Endodermal cell (in vitro differentiated cells): ENCODE measurements at regions not wholly inside any gene's neighbourhood (a gene's known extent, or its start where the extent isn't known, plus 50 kb on each side); places are given as distances from the start of the nearest gene placed in this dataset.

ENCODE experiments used
- DNase-seq: peaks from one replicate; pipeline ENCODE4 v3.0.0-alpha.2; 2017
- H3K27ac ChIP-seq: 2 replicates; pipeline ENCODE4 v1.5.1; 2013; ENCODE audit warnings: mild to moderate bottlenecking, low read depth, low read length, moderate library complexity
- H3K27me3 ChIP-seq: 2 replicates; pipeline ENCODE4 v1.6.1; 2013; ENCODE audit warnings: mild to moderate bottlenecking, low read length, moderate library complexity; ENCODE audit not compliant: insufficient read depth, control insufficient read depth, poor library complexity, severe bottlenecking
- H3K36me3 ChIP-seq: 2 replicates; pipeline ENCODE4 v1.7.0; 2013; ENCODE audit warnings: mild to moderate bottlenecking, low read length, moderate library complexity; ENCODE audit not compliant: control insufficient read depth, insufficient read depth
- H3K4me1 ChIP-seq: one replicate; pipeline ENCODE4 v1.7.0; 2013; ENCODE audit warnings: low read length; ENCODE audit not compliant: control insufficient read depth, insufficient read depth
- H3K4me3 ChIP-seq: 2 replicates; pipeline ENCODE4 v1.5.1; 2013; ENCODE audit warnings: mild to moderate bottlenecking, low read length, moderate library complexity
- H3K9ac ChIP-seq: 2 replicates; pipeline ENCODE4 v1.6.1; 2013; ENCODE audit warnings: mild to moderate bottlenecking, low read length, moderate library complexity; ENCODE audit not compliant: poor library complexity, severe bottlenecking; ENCODE audit errors: extremely low read depth
- H3K9me3 ChIP-seq: 2 replicates; pipeline ENCODE4 v1.6.1; 2013; ENCODE audit warnings: mild to moderate bottlenecking, low read length, moderate library complexity; ENCODE audit not compliant: control insufficient read depth
- H3K27ac Mint-ChIP-seq: 2 replicates; pipeline ENCODE4 v1.8.0; 2020; ENCODE audit warnings: mixed read lengths
- H3K27me3 Mint-ChIP-seq: 2 replicates; pipeline ENCODE4 v1.8.0; 2021; ENCODE audit warnings: mild to moderate bottlenecking, mixed read lengths; ENCODE audit not compliant: insufficient read depth
- H3K36me3 Mint-ChIP-seq: 2 replicates; pipeline ENCODE4 v1.8.0; 2020; ENCODE audit warnings: low read depth, mixed read lengths
- H3K4me1 Mint-ChIP-seq: 2 replicates; pipeline ENCODE4 v1.8.0; 2020; ENCODE audit warnings: mixed read lengths
- H3K4me3 Mint-ChIP-seq: 2 replicates; pipeline ENCODE4 v1.8.0; 2020; ENCODE audit warnings: mild to moderate bottlenecking, moderate library complexity, mixed read lengths
- H3K9me3 Mint-ChIP-seq: 2 replicates; pipeline ENCODE4 v1.8.0; 2020; ENCODE audit warnings: mild to moderate bottlenecking, mixed read lengths
- CTCF ChIP-seq: fragments of 200-600 bp; sonication (generic); conservative IDR thresholded peaks from 2 replicates; pipeline ENCODE4 v1.5.0; 2021; ENCODE audit warnings: antibody characterized with exemption, mild to moderate bottlenecking
- WGBS, 2 experiments: methylation state at CpG; one replicate each; pipeline versions ENCODE4 v1.1.5 to v1.1.7; 2013; ENCODE audit warnings: missing lambda C conversion rate in 2 of 2, mixed read lengths in 1 of 2; ENCODE audit not compliant: insufficient coverage in 1 of 2, insufficient read length in 1 of 2; 5-methylcytosine and 5-hydroxymethylcytosine counted together

- no peak for DNase-seq
- Mint-ChIP-seq H3K36me3 (no peaks in the 10 kb centered on the region), H3K4me1 (peaks cover 38% of the 10 kb centered on the region), H3K27ac (no peak overlapping the region), H3K4me3 (no peak overlapping the region), H3K9me3 (no peaks in the 10 kb centered on the region), H3K27me3 (peaks cover under 1% of the 10 kb centered on the region)
- no peaks in the 10 kb centered on the region for H3K9me3 ChIP-seq
- no peak for TF ChIP-seq CTCF
- peaks cover 14% of the 10 kb centered on the region for H3K4me1 ChIP-seq
- no peaks in the 10 kb centered on the region for H3K27me3 ChIP-seq
- WGBS, 2 experiments, result 88 to 100% methylated on average over 1 to 2 of the region's 2 CpGs
- no peak overlapping the region for H3K27ac ChIP-seq
- no peak overlapping the region for H3K4me3 ChIP-seq
- no peak overlapping the region for H3K9ac ChIP-seq
- H3K36me3 ChIP-seq, result no peaks in the 10 kb centered on the region
Measured at GRCh38 chr3:73707772-73708171, 83.0 kb upstream of the PDZRN3 start.

GRCh38 chr3:73706771-73707170, 82.0 kb upstream of the PDZRN3 start:
- Histone ChIP-seq H3K4me3 (no peak overlapping the region), H3K36me3 (no peaks in the 10 kb centered on the region), H3K9me3 (no peaks in the 10 kb centered on the region), H3K27ac (no peak overlapping the region), H3K27me3 (no peaks in the 10 kb centered on the region), H3K9ac (no peak overlapping the region), H3K4me1 (peaks cover 14% of the 10 kb centered on the region)
- Mint-ChIP-seq H3K9me3 (no peaks in the 10 kb centered on the region), H3K4me3 (no peak overlapping the region), H3K36me3 (no peaks in the 10 kb centered on the region), H3K27ac (no peak overlapping the region), H3K4me1 (peaks cover 40% of the 10 kb centered on the region), H3K27me3 (no peaks in the 10 kb centered on the region)
- no peak for TF ChIP-seq CTCF
- no peak for DNase-seq
- 78 to 93% methylated on average over 1 of the region's 1 CpG for WGBS, 2 experiments

- Mint-ChIP-seq H3K4me3 (no peak overlapping the region), H3K27ac (no peak overlapping the region), H3K9me3 (no peaks in the 10 kb centered on the region), H3K4me1 (peaks cover 42% of the 10 kb centered on the region), H3K36me3 (no peaks in the 10 kb centered on the region), H3K27me3 (no peaks in the 10 kb centered on the region)
- no peaks in the 10 kb centered on the region for H3K27me3 ChIP-seq
- H3K9me3 ChIP-seq, result no peaks in the 10 kb centered on the region
- DNase-seq, result no peak
- H3K4me1 ChIP-seq, result peaks cover 14% of the 10 kb centered on the region
- WGBS, 2 experiments, result no CpG with 5 or more reads among the region's 1 CpG
- no peak overlapping the region for H3K4me3 ChIP-seq
- no peaks in the 10 kb centered on the region for H3K36me3 ChIP-seq
- H3K9ac ChIP-seq, result no peak overlapping the region
- TF ChIP-seq CTCF, result no peak
- no peak overlapping the region for H3K27ac ChIP-seq
Measured at GRCh38 chr3:73705792-73706191, 81.1 kb upstream of the PDZRN3 start.
